NCI-H1048 (cell line): ENCODE measurements at regions not wholly inside any gene's neighbourhood (a gene's known extent, or its start where the extent isn't known, plus 50 kb on each side); places are given as distances from the start of the nearest gene placed in this dataset.
"Not testable (repeated sequence)": the region's sequence is repeated elsewhere in the genome, so short reads cannot be mapped to it uniquely, and the experiment has no call there.

Source experiments
- DNase-seq: peaks from one replicate; lab custom pipeline; 2025; lab: John Stamatoyannopoulos, UW

DNA sequence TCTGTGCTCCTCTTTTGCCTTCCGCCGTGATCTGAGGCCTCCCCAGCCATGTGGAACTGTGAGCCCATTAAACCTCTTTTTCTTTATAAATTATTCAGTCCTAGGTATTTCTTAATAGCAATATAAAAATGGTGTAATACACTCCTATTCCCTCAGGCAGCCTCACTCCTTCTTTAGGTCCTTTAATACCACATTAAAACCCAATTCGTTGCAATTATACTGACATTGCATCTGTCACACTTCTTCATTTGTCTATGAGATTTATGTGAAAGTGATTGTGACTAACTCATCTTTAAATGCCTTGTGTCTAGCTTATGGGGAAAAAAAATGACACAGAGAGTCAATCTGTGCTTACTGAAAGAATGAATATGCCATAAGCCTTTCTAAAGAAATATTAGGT lies 1035.2 kb upstream of the SLIT2 start:
- DNase-seq: no peak

- DNase-seq: no peak
These were observed 1037.0 kb upstream of the SLIT2 start for GRCh38 chr4:19214591-19215186.

DNA sequence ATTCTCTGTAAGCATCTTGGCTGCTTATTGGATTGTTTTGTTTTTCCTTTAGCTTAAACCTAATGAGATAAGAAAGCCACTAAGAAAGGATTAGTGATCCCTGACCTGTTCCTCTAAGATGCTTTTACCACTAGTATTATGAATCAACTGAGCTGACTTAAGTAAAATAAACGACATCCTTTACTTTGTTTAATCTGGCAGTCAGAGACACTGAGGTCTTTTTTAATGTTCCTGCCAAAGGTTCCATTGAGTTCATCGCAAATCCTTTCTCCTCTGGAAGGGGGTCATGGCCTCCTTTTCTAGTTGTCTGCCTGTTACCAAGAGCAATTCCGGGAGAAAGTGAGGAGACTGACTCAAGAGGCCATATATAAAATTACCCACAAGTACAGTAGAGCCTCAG lies 1038.3 kb upstream of the SLIT2 start:
- DNase-seq: no peak

GRCh38 chr4:19205853-19206252 lies 1045.9 kb upstream of the SLIT2 start:
- no peak for DNase-seq

GRCh38 chr4:19197838-19198237 lies 1053.9 kb upstream of the SLIT2 start:
- DNase-seq: not testable (repeated sequence)

DNA sequence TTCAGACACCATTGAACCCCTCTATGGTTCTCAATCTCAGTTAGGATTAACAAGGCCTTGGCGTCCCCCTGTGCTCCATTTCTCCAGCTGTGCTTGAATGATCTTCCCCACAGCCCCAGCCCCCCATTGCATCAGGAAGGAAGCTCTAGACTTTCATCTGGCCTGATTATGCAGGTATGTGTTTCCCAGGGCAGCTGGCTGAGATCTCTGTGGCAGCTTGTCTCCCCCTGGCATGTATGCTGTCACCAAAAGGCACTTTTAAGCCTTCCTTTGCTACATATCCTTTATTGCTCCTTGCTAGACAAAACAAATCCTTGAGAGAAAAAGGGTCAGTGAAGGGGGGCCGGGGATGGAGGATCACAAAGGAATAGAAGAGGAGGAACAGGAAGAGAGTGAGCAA lies 1056.0 kb upstream of the SLIT2 start:
- no peak for DNase-seq

GRCh38 chr4:19194672-19195071 lies 1057.0 kb upstream of the SLIT2 start:
- no peak for DNase-seq

DNA sequence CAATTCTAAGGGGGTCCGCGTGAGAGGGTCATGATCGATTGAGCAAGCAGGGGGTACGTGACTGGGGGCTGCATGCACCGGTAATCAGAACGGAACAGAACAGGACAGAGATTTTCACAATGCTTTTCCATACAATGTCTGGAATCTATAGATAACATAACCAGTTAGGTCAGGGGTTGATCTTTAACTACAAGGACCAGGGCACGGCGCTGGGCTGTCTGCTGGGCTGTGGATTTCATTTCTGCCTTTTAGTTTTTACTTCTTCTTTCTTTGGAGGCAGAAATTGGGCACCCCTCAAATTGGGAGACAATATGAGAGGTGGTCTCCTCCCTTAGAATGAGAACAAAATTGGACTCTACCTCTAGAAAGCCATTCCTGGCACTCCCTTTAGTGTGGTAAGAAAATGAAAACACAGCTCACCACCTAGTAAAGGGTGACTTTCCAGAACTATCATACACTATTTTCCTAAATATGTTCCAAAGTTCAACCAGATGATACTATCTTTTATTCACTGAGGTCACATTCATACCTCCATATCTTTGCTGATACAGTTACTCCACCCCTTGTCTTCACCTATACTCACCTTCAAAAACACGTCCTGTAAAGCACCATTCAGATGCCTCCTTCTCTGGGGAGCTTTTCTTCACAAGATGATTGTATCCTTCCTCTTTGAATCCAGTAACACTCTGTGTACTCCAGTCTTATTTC lies 1058.3 kb upstream of the SLIT2 start:
- DNase-seq: no peak

DNA sequence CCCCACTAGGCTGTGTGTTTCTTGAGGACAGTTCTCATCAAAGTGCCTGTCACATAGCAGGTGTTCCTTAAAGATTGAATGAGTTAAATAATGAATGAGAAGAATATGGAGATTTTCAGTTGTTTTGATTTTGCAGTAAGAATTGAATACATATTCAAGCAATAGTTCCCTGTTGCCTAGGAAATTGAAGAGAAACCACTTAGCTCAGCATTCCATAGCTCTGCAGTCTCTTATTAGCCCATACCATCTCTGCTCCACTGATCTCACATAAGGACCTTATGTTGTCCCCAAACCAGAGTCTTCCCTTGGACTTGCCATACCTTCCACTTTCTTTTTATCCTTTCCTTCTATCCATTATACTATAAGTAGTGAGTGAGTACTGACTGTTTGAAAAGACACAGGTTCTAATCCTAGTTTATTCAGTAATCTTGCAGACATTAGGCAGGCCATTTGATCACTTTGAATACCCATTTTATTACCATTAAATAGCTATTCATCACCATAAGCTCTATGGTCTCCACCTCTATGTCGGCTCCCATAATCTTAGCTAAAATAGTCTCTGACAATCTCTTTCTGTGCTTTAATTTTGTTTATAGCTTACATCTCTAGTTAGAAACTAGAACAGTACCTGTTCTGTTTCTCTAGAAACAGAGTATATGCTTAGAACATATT lies 1059.6 kb upstream of the SLIT2 start:
- no peak for DNase-seq

DNA sequence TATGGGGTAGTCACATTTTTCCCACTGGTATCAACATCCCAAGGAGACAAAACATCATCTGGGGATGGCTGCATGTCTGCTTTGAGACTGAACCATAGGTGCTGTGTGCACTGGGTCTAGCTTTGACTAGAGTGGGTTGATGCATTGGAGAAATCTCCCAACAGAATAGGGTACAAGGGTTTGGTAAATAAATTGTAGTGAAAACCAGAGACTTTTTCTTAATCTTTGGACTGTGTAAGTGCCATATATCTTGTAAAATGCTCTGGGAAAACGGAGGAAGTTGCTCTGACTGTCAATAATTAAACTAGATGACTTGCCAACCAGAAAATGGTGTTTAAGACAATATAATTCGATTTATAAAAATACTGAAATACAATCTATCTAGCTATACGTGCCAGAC lies 1064.0 kb upstream of the SLIT2 start:
- no peak for DNase-seq

DNA sequence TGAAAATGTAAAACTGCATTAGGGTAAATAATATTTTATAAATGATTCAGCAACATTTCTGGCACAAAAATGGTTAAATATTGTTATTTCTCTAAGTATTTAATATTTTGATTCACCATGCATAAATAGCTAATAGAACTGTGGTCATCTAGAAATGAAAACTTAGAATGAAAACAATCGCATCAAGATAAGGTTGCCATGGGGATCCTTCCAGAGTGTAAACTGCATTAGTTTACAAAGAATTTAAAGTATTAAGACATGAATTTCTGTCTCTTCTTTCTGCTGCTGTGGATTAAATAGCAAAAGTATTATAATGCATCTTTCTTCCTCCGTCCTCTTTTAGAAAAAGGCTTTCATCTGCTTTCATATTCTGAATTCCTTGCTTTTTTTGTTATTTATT lies 1064.6 kb upstream of the SLIT2 start:
- no peak for DNase-seq

DNA sequence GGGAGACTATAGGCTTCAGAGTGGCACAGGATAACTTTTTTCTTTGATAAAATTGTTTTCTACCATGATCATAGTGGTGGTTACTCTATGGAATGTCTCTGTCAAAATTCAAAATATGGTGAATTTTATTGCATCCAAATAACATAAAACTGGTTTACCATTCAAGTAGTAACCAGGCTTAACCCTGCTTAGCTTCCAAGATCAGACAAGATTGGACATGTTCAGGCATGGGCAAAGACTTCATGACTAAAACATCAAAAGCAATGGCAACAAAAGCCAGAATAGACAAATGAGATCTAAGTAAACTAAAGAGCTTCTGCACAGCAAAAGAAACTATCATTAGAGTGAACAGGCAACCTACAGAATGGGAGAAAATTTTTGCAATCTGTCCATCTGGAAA lies 1070.1 kb upstream of the SLIT2 start:
- not testable (repeated sequence) for DNase-seq

GRCh38 chr4:19178835-19179234 lies 1072.9 kb upstream of the SLIT2 start:
- no peak for DNase-seq

- DNase-seq: no peak
These were observed 1074.1 kb upstream of the SLIT2 start for GRCh38 chr4:19177616-19178015.

GRCh38 chr4:19171832-19172231 lies 1079.9 kb upstream of the SLIT2 start:
- no peak for DNase-seq

GRCh38 chr4:19167311-19167710 lies 1084.4 kb upstream of the SLIT2 start:
- DNase-seq: no peak

DNA sequence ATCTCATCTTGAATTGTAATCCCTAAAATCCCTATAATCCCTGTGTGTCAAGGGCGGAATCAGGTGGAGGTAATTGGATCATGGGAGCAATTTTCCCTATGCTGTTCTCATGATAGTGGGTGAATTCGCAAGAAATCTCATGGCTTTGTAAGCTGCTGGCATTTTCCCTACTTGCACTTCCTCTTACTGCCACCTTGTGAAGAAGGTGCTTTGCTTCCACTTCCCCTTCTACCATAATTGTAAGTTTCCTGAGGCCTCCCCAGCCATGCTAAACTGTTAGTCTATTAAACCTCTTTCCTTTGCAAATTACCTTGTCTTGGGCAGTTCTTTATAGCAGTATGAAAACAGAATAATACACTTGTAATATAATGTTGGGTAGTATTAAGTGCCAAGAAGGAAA lies 1087.4 kb upstream of the SLIT2 start:
- no peak for DNase-seq

GRCh38 chr4:19159874-19160273 lies 1091.8 kb upstream of the SLIT2 start:
- no peak for DNase-seq

DNA sequence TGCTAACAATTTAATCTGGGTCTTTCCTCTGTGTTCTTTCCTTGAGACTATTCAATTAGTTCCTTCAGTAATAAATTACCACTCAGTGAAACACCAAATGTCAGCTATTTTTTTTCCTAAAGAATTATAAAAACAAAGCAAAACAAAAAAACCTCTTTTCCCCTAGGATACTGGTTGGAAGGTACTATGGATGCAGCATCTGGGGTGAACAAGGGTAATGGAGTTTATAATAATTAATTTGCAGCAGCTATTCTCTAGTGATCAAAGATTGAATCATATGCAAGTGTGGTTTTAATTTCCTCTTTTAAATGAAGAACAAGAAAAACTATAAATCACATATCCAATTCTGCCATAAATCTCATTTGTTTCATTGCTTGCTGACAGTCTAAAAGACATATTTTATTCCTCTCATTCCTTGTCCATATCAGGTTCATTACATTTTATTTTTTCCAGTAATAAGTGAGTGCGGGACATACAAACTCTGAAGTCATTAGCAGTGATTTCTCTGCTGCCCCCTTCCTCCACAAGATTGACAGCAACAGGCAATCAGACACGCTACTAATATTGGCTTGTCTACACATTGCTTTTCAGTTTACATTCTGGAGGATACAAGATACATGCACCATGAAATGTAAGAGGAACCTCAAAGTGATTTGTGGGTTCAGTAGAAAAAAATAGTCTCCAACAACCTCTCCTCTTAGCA lies 1093.4 kb upstream of the SLIT2 start:
- DNase-seq: no peak

DNA sequence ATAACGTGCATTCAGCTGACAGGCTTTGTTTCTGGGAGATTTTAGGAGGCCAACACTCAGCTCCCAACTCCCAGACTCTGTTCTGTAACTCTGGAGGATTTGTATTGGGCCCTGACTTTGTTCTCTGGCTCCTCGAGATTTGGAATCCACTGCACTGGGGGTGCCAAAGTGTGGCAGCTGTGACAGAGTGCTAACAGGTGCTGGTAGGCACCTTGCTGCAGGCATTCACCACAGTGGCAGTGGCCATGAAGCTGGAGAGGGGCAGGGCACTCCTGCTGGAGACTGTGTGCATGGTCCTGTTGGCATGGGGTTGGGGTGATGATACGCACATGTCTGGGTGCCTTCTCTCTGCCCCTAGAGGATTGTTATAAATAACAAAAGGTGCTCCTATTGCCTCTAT lies 1094.9 kb upstream of the SLIT2 start:
- DNase-seq: no peak

DNA sequence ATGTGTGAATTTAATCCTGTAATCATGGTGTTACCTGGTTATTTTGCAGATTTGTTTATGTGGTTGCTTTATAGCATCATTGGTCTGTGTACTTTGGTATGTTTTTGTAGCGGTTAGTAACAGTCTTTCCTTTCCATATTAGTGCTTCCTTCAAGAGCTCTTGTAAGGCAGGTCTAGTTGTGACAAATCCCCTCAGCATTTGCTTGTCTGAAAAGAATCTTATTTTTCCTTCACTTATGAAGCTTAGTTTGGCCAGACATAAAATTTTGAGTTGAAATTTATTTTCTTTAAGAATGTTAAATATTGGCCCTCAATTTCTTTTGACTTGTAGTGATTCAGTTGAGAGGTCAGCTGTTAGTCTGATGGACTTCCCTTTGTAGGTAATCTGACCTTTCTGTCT lies 1096.1 kb upstream of the SLIT2 start:
- no peak for DNase-seq

GRCh38 chr4:19154267-19154666 lies 1097.4 kb upstream of the SLIT2 start:
- DNase-seq: not testable (repeated sequence)

GRCh38 chr4:19152264-19152663 lies 1099.4 kb upstream of the SLIT2 start:
- no peak for DNase-seq
